Breast epithelium (tissue), 4 donors: ENCODE measurements at regions not wholly inside any gene's neighbourhood (a gene's known extent, or its start where the extent isn't known, plus 50 kb on each side); places are given as distances from the start of the nearest gene placed in this dataset.

Source experiments
- DNase-seq, 2 donors: peaks; one replicate each; pipeline ENCODE4 v3.0.0-alpha.2; 2019; ENCODE audit warnings: low spot score in 2 of 2
- H3K27ac ChIP-seq, 2 donors: fragments of 200-600 bp; sonication (generic) in 1 of 2; one replicate each; pipeline ENCODE4 v1.5.1; 2016 to 2019; ENCODE audit warnings: mild to moderate bottlenecking in 1 of 2
- H3K27me3 ChIP-seq, 2 donors: fragments of 200-600 bp; sonication (generic) in 1 of 2; one replicate each; pipeline versions ENCODE4 v1.5.1 to v1.6.0; 2017 to 2019; ENCODE audit warnings: control low read depth in 1 of 2, mild to moderate bottlenecking in 1 of 2
- H3K36me3 ChIP-seq: fragments of 200-600 bp; one replicate; pipeline ENCODE4 v1.5.1; 2019
- H3K4me1 ChIP-seq, 2 donors: fragments of 200-600 bp; sonication (generic); one replicate each; pipeline ENCODE4 v1.5.1; 2016 to 2019; ENCODE audit warnings: control low read depth in 1 of 2
- H3K4me3 ChIP-seq, 3 donors: fragments of 200-600 bp; sonication (generic); 1 replicate in 2 of 3; 2 replicates in 1 of 3; pipeline ENCODE4 v1.5.1; 2016 to 2019; ENCODE audit warnings: mild to moderate bottlenecking in 3 of 3, moderate library complexity in 2 of 3
- H3K9me3 ChIP-seq, 2 donors: fragments of 200-600 bp; sonication (generic) in 1 of 2; one replicate each; pipeline ENCODE4 v1.5.1; 2016 to 2019; ENCODE audit warnings: control low read depth in 1 of 2
- POLR2A ChIP-seq: fragments of 450-650 bp; IDR thresholded peaks from one replicate; pipeline ENCODE4 v1.6.1; 2016; ENCODE audit warnings: antibody characterized with exemption, mild to moderate bottlenecking, moderate library complexity
- POLR2AphosphoS5 ChIP-seq, 3 donors: sonication (generic); formaldehyde crosslinking; IDR thresholded peaks; one replicate each; pipeline ENCODE4 v1.6.1; 2017; ENCODE audit warnings: antibody characterized with exemption in 3 of 3
- intact Hi-C: fragments of 100-400 bp; cut with DNase I; formaldehyde crosslinking; loops from one replicate; pipeline ENCODE4 v1.15.1; 2023; ENCODE audit warnings: low total_unique reads
- TF ChIP-seq, protein P1 (sequence below), 3 donors: fragments of 450-650 bp; IDR thresholded peaks; one replicate each; pipeline ENCODE4 v1.5.1; 2016 to 2017; ENCODE audit warnings: antibody characterized with exemption in 3 of 3, mild to moderate bottlenecking in 3 of 3, moderate library complexity in 3 of 3

DNA sequence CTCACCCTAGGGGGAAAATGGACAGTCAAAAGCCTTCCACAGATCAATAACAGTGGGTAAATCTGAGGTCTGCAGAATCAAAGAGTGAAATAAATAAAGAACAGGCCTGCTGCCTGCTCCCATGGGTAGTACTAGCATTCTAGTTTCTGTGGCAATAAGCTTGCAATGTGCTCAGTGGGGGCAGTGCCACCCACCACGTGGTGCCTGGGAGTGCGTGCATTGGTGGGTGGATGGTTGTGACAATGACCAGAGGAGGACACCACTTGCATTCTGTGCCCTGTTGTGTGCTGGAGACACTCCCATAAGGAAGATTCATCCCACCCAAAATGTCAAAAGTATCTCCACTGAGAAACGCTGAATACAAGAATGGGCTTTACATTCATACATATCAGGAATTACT, 95.5 kb upstream of the NEDD9 start:
- no peaks in the 10 kb centered on the region for H3K9me3 ChIP-seq
- peaks cover 0 to 8% of the 10 kb centered on the region in 2 donors for H3K4me1 ChIP-seq
- intact Hi-C loops = no loop called here
- no peak overlapping the region for H3K4me3 ChIP-seq
- no peak overlapping the region for H3K27ac ChIP-seq
- no peak for DNase-seq
- TF ChIP-seq, protein P1, sequence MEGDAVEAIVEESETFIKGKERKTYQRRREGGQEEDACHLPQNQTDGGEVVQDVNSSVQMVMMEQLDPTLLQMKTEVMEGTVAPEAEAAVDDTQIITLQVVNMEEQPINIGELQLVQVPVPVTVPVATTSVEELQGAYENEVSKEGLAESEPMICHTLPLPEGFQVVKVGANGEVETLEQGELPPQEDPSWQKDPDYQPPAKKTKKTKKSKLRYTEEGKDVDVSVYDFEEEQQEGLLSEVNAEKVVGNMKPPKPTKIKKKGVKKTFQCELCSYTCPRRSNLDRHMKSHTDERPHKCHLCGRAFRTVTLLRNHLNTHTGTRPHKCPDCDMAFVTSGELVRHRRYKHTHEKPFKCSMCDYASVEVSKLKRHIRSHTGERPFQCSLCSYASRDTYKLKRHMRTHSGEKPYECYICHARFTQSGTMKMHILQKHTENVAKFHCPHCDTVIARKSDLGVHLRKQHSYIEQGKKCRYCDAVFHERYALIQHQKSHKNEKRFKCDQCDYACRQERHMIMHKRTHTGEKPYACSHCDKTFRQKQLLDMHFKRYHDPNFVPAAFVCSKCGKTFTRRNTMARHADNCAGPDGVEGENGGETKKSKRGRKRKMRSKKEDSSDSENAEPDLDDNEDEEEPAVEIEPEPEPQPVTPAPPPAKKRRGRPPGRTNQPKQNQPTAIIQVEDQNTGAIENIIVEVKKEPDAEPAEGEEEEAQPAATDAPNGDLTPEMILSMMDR (IDR thresholded peaks at IDR 0.05) = no peak
- no peak for TF ChIP-seq POLR2AphosphoS5 (IDR thresholded peaks at IDR 0.05)
- TF ChIP-seq POLR2A = no peak
- no peaks in the 10 kb centered on the region for H3K36me3 ChIP-seq
- H3K27me3 ChIP-seq = no peaks in the 10 kb centered on the region

DNA sequence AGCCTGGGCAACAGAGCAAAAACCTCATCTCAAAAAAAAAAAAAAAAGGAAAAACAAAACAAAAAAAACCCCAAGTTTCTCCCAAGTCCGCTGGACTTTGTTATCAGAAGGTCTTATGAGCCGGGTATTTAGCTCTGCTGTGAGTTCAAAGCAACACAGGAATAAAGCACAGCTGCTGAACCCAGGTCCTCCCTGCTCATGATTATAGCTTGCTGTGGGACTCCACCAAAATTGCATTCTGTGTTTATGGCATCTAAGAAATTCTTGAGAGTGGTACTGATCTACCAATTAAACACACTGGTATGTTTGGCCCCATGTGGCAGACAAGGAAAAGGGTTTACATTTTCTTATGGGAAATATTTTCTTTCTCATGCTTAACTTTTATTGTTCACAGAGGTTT, 93.6 kb upstream of the NEDD9 start:
- Histone ChIP-seq H3K27ac (no peak overlapping the region), H3K4me3 (no peak overlapping the region), H3K27me3 (no peaks in the 10 kb centered on the region), H3K4me1 (peaks cover 0 to 8% of the 10 kb centered on the region in 2 donors), H3K9me3 (no peaks in the 10 kb centered on the region), H3K36me3 (no peaks in the 10 kb centered on the region)
- TF ChIP-seq, protein P1 (IDR thresholded peaks at IDR 0.05) = no peak
- no peak for DNase-seq
- intact Hi-C loops = no loop called here

DNA sequence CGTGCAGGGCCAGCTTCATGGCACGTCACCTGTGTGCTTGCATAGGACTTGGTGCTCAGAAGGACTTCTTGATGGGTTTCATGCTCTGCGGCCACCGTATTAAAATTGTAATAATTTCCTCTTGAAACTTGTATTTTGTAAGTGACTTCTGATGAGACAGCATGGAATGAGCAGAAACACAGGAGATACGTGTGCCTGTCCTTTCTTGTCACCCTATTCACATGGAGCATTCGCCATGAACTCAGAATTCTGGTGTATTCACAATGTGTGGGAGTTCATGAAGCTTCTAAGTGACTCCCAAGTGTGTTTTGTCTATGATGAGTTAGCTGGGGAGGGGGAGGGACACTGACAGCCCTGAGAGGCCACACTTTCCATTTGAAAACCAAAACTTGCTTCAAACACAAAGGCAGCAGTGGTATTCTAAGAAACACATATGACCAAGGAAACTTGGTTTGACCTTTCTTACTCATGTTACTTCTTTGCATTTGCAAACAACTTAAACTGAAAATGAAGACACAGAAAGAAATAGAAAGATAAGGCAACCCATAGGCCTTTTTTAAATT, 92.1 kb upstream of the NEDD9 start:
- Histone ChIP-seq H3K4me1 (no peaks in the 10 kb centered on the region), H3K4me3 (no peak overlapping the region), H3K9me3 (no peaks in the 10 kb centered on the region), H3K27ac (no peak overlapping the region), H3K27me3 (no peaks in the 10 kb centered on the region), H3K36me3 (no peaks in the 10 kb centered on the region)
- DNase-seq = no peak
- intact Hi-C loops = no loop called here
- no peak for TF ChIP-seq POLR2A
- TF ChIP-seq POLR2AphosphoS5 (IDR thresholded peaks at IDR 0.05) = no peak
- TF ChIP-seq, protein P1 (IDR thresholded peaks at IDR 0.05) = no peak

DNA sequence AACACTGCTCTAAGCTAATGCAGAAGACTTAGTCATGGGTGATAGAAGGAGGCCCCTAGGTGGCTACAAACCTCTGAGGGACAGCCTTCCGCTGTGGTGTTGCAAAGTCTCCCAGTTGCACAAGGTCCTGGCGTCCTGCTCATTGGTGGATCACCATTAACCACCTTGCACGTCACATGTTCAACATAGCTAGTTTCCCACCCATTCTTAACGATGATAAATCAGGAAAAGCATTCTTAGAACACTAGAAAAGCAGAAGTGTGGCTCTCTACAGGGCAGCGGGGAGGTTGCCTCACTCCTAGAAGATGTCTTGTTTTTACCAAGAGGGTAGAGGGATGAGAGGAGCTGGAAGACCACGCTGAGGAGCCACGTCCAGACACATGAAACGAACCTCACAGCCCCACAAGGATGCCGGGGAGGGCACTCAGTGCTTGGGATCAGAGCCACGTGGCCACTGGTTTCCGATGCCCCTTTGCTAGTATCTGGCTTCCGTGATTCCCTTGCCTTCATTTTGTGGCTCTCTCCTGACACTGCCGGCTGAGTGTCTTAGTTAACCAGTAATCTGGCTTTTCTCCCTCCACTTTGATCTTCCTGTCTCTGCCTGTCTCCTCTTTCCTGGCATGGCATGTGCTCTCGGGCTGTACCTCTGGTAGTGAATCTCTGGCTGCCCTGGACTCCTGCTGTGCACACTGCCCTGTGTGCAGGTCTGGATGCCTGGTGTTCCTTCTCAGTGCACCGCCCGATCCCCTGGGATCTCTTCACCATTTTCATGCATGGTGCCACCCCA, 91.4 kb upstream of the NEDD9 start:
- TF ChIP-seq POLR2AphosphoS5 (IDR thresholded peaks at IDR 0.05) = no peak
- no peak for TF ChIP-seq POLR2A
- TF ChIP-seq, protein P1 (IDR thresholded peaks at IDR 0.05) = no peak
- DNase-seq = no peak
- intact Hi-C loops = no loop called here
- Histone ChIP-seq H3K9me3 (no peaks in the 10 kb centered on the region), H3K4me1 (peaks cover 0 to 4% of the 10 kb centered on the region in 2 donors), H3K27ac (no peak overlapping the region), H3K36me3 (no peaks in the 10 kb centered on the region), H3K4me3 (no peak overlapping the region), H3K27me3 (no peaks in the 10 kb centered on the region)

DNA sequence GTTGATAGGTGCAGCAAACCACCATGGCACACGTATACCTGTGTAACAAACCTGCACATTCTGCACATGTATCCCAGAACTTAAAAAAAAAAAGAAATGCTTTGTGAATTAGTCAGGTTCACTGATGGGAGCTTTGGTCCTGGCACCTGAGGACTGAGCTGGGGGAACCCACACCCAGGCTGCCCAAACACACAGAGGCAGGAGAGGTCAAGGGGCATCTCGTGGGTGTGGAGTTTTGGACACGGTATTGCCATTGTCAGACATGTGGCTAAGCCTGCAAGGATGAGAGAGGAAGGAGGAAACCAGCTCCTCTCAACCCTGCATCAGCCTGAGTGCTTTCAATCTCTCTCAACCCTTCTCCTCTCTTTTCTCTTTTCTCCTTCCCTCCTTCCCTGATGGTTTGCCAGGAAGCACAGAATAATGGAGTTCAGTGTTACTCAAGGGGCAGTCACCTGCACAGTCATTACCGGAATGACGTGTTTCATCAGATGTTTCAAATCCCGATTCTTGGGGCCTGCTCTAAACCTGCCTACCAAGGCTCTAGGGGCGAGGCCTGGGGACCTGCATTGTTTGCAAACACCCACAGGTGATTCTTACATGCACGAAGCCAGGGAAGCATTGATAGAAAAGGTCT, 89.9 kb upstream of the NEDD9 start:
- Histone ChIP-seq H3K4me3 (no peak overlapping the region), H3K4me1 (peaks cover 0 to 5% of the 10 kb centered on the region in 2 donors), H3K27ac (no peak overlapping the region), H3K27me3 (no peaks in the 10 kb centered on the region), H3K36me3 (no peaks in the 10 kb centered on the region), H3K9me3 (no peaks in the 10 kb centered on the region)
- intact Hi-C loops = no loop called here
- TF ChIP-seq POLR2A (no peak), POLR2AphosphoS5 (IDR thresholded peaks at IDR 0.05) (no peak)
- TF ChIP-seq, protein P1 (IDR thresholded peaks at IDR 0.05) = no peak
- no peak for DNase-seq
